ENCODE measurements at regions not wholly inside any gene's neighbourhood (a gene's known extent, or its start where the extent isn't known, plus 50 kb on each side); places are given as distances from the start of the nearest gene placed in this dataset.

DNA sequence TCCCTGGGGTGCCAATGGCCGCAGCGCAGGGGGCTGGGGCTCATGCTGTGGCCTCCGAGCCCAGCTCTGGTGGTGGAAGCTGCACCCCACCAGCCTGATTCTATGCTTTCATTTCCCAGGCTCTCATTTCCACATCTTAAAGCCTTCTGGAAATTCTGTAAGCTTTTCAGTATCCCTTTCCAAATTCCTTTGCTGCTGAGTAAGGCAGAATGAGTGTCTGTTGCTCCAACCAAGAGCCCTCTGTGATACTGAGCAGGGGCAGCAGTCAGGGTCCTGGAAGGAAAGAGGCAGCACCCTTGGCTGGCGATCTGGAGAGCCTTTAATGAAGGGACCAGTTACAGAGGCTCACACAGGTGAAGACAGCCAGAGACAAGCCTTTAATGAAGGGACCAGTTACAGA, 79.5 kb upstream of the FOXF1 start:
- POLR2A ChIA-PET = no interaction called here
- TF ChIP-seq, protein P1, sequence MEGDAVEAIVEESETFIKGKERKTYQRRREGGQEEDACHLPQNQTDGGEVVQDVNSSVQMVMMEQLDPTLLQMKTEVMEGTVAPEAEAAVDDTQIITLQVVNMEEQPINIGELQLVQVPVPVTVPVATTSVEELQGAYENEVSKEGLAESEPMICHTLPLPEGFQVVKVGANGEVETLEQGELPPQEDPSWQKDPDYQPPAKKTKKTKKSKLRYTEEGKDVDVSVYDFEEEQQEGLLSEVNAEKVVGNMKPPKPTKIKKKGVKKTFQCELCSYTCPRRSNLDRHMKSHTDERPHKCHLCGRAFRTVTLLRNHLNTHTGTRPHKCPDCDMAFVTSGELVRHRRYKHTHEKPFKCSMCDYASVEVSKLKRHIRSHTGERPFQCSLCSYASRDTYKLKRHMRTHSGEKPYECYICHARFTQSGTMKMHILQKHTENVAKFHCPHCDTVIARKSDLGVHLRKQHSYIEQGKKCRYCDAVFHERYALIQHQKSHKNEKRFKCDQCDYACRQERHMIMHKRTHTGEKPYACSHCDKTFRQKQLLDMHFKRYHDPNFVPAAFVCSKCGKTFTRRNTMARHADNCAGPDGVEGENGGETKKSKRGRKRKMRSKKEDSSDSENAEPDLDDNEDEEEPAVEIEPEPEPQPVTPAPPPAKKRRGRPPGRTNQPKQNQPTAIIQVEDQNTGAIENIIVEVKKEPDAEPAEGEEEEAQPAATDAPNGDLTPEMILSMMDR (IDR thresholded peaks at IDR 0.05; ENCODE audit: insufficient read depth, low read length, missing control alignments) = no peak
- no peak overlapping the region for H3K4me3 ChIP-seq (ENCODE audit: low read depth, low read length)
- no peak for DNase-seq (ENCODE audit: low read depth, low spot score)
- CTCF ChIA-PET = no interaction called here

DNA sequence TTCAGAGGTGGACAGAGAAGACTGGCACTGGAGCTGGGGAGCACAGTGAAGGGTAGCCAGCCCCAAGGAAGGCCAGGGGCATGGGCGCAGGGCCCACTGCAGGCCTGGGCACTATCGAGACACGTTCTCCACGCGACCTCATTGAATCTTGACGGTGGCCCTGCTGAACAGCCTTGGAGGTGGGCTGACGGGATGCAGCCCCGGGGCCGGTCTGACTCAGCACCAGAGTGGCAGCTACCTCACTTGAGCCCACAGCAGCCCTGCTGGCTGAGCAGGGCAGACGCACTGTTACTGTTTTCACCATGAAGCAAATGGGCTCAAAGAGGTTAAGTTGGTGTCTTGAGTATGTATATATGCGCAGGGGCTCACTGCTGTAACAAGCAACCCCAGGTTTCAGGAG, 78.8 kb upstream of the FOXF1 start:
- TF ChIP-seq, protein P1 (IDR thresholded peaks at IDR 0.05; ENCODE audit: insufficient read depth, low read length, missing control alignments) = no peak
- ChIA-PET POLR2A (no interaction called here), CTCF (interaction anchor here (1.3 kb wide), 1 partner anchor 86 kb away, joined by 4 read pairs; no protein-coding TSS in a partner anchor)
- no peak for DNase-seq (ENCODE audit: low read depth, low spot score)
- no peak overlapping the region for H3K4me3 ChIP-seq (ENCODE audit: low read depth, low read length)

DNA sequence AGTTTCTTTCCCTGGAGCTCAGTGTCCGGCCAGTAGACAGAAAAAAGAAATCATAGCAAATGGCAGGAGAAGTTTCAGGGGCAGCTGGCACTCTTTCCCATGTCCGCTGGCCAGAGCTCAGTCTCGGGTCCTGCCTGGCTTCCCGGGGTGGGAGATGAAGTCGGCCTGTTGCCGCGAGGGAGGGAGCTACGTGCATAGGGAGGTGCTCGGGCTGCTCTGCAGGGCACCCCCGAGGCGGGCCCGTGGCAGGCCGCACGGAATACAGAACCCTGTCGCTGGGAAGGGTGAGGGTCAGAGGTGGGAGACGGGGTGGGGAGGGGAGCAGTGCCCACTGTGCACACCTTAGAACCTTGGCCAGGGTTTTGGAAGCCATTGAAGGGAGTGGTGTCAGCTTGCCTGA, 78.3 kb upstream of the FOXF1 start:
- CTCF ChIA-PET = interaction anchor here (1.3 kb wide), 1 partner anchor 85 kb away, joined by 4 read pairs; no protein-coding TSS in a partner anchor
- POLR2A ChIA-PET = no interaction called here
- H3K4me3 ChIP-seq (ENCODE audit: low read depth, low read length) = no peak overlapping the region
- TF ChIP-seq, protein P1 (IDR thresholded peaks at IDR 0.05; ENCODE audit: insufficient read depth, low read length, missing control alignments) = no peak
- no peak for DNase-seq (ENCODE audit: low read depth, low spot score)

DNA sequence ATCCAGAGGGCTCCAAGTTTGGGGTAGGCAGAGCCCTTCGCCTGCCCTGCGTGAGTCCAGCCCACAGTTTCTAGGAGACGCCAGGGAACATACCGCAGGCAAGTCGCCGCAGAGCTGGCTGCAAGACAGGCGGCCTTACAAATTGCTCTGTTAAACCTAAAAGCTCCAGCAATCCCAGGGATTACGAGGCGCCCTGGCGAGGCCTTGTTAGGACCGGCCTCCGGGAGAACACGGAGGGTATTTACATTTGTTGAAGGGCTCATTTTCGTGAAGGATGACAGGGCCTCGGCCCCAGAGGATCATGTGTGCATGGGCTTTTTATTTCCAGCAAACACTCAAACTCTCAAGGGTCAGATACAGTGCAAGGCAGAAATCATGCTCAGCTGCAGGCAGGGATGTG, 77.6 kb upstream of the FOXF1 start:
- CTCF ChIA-PET = no interaction called here
- POLR2A ChIA-PET = no interaction called here
- TF ChIP-seq, protein P1 (IDR thresholded peaks at IDR 0.05; ENCODE audit: insufficient read depth, low read length, missing control alignments) = no peak
- DNase-seq (ENCODE audit: low read depth, low spot score) = no peak
- no peak overlapping the region for H3K4me3 ChIP-seq (ENCODE audit: low read depth, low read length)

DNA sequence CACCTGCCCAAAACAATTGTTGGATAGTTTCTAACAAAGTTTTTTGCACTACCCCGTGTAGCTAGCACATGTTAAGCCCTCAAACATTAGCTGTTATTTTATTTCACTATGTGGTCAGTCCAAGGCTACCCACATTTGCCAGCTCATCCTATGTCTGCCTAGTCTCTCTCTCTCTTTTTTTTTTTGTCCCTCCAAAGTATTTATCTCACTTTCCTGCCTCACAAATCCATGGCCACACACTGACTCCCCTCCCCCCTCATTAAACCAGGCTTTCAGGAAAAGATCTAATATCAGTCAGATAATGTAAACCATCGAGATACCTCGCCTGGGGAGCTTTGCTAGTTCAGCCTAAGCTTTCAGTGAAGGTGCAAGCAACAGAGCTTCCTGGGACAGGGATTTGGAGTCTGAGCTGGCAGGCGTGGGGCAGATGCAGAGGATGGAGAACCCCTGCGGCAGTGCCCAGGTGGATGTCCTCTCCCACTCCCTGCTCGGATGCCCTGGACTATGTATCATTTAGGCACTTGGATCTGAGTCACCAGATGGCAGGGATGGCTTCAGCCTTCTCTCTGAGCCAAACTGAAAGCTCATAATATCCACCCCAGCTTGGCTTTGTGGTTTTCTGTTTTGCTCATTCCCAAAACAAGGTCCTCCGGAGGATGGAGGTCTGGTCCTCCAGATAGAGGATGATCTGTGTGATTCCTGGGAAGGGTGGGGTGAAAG, 73.7 kb upstream of the FOXF1 start:
- no peak for DNase-seq (ENCODE audit: low read depth, low spot score)
- ChIA-PET CTCF (no interaction called here), POLR2A (interaction anchor here (0.6 to 1.0 kb wide), 2 partner anchors 19 to 44 kb away, joined by 3 to 4 read pairs; no protein-coding TSS in a partner anchor)
- H3K4me3 ChIP-seq (ENCODE audit: low read depth, low read length) = no peak overlapping the region
- TF ChIP-seq, protein P1 (IDR thresholded peaks at IDR 0.05; ENCODE audit: insufficient read depth, low read length, missing control alignments) = no peak

DNA sequence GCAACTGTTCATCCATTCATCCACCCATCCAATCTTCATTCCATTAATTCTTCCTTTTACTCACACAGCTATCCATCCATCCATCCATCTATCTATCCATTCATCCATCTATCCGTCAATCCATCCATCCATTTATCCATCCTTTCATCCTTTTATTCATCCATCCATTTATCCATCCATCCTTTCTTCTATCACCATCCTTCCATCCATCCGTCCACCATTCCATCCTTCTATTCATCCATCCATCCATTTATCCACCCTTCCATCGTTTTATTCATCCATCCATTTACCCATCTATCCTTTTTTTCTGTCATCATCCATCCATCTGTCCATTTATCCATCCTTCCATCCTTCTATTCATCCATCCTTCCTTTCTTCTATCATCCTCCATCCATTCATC, 73.0 kb upstream of the FOXF1 start:
- H3K4me3 ChIP-seq (ENCODE audit: low read depth, low read length) = no peak overlapping the region
- TF ChIP-seq, protein P1 (IDR thresholded peaks at IDR 0.05; ENCODE audit: insufficient read depth, low read length, missing control alignments) = no peak
- POLR2A ChIA-PET = interaction anchor here (1.0 kb wide), 1 partner anchor 18 kb away, joined by 4 read pairs; no protein-coding TSS in a partner anchor
- DNase-seq (ENCODE audit: low read depth, low spot score) = no peak
- CTCF ChIA-PET = no interaction called here

Data from AG04449 (cell line).